Activated gamma-delta T cell treated with anti-CD3 and anti-CD28 coated beads, Interleukin-2, amount 50 U/mL, for 16 hours (primary cell): ENCODE measurements at regions not wholly inside any gene's neighbourhood (a gene's known extent, or its start where the extent isn't known, plus 50 kb on each side); places are given as distances from the start of the nearest gene placed in this dataset.

Experiments used
- DNase-seq: peaks from one replicate; pipeline ENCODE4 v3.0.0-alpha.2; 2020; ENCODE audit warnings: low read depth

DNA sequence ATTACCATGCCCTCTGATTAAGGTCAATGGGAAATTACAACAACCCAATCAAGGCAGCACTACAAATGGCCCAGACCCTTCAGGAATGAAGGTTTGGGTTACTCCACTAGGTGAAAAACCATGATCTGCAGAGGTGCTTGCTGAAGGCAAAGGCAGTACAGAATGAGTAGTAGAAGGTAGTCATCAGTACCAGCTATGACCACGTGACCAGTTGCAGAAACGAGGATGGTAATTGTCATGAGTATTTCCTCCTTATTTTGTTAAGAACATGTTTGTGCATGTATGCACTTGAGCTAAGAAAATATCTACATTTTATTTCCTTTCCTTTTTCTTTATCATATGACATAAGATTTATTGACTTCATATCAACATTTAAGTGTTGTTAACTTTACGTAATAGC, 607.1 kb downstream of the KCNT2 start:
- no peak for DNase-seq

DNA sequence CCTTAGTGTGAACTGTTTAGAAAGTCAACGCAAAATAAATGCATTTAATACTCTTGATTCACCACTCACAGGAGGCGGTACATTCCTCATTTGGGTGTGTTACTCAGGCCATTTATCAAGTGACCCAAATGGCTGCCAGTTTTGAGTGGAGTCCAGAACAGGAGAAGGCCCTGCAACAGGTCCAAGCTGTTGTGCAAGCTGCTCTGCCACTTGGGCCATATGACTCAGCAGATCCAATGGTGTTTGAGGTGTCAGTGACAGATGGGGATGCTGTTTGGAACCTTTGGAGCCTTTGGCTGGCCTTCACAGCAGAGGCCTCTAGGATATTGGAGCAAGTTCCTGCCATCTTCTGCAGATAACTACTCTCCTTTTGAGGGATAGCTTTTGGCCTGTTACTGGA, 609.2 kb downstream of the KCNT2 start:
- no peak for DNase-seq

DNA sequence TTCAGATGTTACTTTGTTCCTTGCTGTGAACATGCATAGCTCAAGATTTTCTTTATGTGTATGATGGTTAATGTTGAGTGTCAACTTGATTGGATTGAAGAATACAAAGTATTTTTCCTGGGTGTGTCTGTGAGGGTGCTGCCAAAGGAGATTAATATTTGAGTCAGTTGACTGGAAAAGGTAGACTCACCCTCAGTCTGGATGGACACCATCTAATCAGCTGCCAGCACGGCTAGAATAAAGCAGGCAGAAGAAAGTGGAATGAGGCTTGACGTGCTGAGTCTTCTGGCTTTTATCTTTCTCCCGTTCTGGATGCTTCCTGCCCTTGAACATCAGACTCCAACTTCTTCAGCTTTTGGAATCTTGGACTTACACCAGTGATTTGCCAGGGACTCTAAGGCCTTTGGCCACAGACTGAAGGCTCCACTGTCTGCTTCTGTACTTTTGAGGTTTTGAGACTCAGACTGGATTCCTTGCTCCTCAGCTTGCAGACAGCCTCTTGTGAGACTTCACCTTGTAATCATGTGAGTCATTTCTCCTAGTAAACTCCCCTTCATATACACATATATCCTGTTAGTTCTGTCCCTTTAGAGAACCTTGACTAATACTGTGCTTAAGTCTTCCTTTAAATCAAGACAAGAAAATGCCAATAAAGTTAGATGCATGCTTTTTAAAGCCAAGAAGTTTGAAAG, 626.6 kb downstream of the KCNT2 start:
- DNase-seq = no peak

DNA sequence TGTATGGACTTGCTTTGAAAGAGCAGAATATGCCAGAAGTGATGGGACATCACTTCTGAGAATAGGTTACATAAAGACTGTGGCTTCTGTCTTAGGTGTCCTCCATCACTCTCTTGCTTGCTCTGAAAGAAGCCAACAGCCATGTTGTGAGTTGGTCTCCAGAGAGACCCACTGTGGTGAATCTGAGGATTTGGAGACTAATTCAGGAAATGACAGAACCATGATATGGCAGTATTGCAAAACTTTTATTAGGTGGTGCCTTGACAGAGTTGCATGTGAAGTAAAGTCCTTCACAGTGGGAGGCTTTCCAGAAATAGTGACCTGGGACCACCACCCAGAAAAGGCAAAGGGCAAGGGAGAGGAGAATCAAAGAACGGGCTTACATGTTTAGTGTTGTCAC, 628.6 kb downstream of the KCNT2 start:
- no peak for DNase-seq

DNA sequence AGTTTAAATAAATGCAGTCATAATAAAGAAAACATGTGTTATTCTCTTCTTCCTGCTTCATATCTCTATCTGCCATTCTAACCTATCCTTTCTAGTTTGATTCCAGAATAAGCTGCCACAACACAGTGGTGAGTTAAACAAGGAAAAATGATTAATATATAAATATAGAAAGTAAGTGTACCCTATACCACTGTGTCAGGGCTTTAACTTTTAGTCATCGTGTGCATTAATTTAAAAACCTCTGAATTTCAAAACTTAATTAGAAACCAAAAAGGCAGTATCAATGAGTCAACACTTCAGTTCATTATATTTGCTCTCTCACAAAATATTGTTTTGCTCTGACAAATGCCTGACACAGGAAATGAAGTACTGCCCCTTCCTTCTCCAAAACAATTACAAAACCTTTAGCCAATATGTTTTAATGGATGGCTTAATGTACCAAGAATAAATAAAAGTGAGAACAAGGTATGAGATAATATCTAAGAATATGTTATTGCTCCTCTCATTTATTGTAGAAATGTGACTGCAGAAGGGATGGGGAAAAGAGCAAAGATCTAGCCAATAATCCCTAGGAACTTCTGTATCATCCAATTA, 634.8 kb downstream of the KCNT2 start:
- no peak for DNase-seq

DNA sequence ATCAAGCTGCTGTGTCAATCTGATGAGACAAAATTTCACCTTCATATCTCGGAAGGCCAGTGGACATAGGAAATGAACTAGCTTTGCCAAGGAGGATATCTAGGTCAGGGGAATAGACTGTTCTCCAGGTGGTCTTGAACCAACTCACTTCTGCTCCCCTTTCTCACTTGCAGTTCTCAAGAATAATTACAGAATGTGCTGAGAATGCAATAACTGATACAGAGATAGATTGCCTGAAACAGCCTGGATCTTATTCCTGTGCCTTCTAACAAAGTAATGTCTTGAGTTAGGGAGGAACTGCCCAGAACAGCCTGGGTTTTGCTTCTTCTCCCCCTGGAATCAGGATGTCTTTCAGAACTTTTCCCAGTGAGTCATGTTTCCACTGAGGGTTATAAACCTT, 636.7 kb downstream of the KCNT2 start:
- DNase-seq = no peak

DNA sequence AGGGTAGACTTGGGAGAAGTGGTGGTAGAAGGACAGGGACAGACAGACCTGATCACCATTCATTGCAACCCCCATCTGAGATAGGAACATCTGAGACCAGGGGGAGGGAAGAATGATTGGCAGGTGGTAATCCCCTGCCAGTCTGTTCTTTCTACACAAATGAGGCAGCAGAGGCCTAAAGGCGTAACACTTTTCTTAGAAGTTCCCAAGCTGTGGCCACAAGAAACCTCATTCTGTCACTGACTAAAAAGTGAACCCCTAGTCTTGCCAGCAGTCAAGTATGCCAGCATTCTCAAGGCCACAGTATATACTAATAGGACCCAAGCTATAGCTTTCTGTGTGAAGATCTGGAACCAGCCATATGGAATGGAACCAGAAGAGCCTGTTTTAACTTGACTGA, 638.0 kb downstream of the KCNT2 start:
- no peak for DNase-seq

DNA sequence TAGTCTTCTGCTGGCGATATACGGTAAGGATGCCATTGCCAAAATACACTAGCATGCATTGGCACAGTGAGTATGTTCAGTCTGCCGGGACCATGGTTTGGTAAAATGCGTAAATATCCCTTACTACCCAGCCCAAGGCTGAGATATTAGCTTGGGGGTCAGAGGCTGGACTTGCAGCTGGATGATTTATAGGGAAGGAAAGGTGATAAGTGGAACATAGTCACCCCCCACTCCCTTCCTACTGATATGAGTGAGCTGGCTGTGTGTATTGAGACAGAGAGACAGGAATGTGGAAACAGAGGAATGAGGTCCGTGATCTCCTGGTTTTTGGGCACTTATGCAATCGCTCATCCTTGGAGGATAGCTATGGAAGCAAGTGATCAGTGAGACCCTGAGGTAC, 642.8 kb downstream of the KCNT2 start:
- no peak for DNase-seq

DNA sequence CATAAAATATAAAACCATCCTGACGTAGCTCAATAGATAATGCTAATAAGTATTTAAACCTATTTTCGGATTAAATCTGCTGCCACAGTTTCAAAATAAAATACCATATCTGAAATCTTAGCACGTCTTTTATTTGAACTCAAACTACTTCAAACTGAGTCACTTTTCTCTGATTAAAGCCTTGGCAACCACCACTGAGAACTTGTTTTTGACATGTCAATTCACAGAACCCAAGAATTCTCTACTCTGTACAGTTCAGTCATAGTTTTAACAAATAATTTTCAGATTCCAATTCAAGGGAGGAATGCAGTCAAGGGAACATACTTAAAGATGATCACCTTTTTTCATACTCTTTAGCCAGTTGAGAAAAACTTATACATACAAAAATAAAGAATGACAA, 643.2 kb downstream of the KCNT2 start:
- DNase-seq = no peak

DNA sequence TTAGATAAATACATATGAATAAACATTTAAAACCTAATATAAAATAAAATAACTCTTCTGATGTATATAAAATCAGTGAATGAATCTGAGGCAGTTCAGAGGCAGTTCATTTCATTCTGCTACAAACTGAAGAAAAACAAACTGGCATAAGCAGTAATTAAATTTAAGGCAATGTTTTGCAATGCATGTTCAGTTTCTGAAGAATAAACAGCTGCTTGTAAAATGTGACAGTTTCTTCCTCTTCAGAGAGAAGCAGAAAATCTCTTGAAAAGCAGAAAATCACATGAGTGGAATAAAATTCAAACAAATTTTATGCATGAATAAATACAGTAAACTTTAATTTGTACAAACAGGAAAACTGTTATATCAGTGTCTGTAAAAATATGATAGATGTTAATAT, 643.7 kb downstream of the KCNT2 start:
- DNase-seq = no peak

DNA sequence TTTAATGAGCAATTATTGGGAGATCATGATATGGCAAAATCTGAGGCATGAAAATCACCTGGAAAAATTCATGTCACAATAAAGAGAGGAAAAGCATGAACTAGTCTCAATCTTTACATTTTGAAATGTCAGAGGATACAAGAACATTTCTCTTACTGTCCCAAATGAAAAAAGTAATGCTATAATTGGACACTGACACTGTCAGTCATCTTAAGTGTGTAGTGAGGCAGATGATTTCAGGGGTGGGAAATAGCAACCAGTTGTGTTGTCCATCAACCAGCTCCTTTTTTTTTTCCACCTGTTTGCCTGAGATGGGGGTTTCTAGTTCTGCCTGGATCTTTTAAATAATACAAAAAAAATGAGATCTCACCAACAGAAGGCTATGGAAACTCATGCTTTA, 646.2 kb downstream of the KCNT2 start:
- DNase-seq = no peak

DNA sequence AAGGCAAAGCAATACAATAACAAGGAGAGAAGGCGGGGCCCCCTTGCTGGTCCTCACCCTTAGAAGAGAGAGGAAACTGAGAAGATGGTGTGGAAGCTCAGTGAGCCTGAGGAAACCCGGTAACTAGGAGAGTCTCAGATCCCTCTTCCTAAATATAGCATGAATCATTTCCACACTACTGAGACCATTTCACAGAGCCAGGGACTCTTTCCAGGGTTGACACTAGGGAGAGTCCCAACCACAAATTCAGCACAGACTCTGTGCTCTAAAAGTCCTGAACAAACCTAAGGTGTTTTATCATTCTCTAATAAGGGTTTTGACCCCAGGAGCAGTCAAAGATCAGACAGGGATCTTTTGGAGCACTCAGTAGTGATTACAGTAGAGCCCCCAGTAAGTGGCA, 647.7 kb downstream of the KCNT2 start:
- DNase-seq = no peak

DNA sequence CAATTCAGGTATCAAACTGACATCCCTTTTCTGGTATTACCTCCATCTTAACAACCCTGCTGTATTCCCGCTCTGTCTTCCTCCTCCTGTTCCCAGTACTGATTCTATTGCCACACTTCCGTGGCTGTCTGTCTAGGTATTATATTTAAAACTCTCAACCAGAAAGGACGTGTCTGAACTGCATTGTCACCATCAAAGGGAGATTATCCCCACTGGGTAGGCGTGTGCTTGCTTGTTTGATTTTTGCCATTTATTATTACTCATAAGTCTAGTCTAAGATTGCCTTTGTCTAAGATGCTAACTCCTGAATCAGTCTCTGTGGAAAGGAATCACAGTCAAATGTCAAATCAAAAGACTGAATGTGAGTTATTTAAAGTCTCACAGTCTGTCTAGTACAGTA, 650.1 kb downstream of the KCNT2 start:
- no peak for DNase-seq

DNA sequence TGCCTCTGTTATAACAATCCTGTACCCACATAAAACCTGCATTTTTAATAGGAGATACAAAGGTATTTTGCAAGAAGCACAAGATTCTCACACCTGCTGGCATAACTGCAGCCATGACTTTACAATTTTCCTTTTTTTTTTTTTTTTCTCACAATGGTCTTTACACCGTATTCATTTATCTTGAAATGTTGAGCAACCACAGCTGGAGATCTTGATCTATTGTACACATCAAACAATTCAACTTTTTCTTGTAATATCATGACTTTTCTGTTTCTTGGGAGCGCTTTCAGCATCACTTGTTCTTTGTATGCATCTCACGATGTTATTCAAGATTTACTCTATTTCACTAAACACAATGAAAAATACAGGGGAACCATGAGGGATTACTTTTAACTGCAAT, 651.4 kb downstream of the KCNT2 start:
- DNase-seq = no peak

DNA sequence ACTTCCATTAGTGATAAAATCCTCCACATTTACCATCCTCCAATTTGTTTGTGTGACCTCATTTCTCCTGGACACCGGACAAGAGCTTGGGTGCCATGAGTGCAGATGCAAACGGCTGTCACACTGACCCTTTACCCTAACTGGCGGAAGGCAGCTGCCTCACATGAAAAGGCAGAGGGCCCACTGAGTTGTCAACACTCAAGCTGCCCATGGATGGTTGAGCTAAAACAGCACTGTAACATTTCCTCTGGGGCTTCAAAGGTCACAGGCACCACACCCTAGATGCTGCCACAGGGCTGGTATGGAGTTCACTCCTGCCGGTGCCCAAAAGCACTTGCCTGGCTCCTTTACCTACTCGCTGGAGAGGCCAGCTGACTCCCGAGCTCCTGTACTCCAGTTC, 653.4 kb downstream of the KCNT2 start:
- no peak for DNase-seq

DNA sequence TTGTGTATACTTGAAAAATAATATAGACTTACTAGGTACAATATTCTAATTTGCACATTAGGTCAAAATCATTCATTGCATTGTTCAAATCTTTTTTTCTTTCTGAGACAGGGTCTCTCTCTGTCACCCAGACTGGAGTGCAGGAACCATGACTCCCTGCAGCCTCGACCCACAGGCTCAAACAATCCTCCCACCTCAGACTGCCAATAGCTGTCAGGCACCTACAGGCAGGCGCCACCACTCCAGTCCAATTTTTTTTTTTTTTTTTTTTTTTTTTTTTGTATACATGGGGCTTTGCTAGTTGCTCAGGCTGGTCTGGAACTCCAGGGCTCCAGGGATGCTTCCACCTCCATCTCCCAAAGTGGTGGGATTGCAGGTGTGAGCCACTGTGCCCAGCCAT, 656.9 kb downstream of the KCNT2 start:
- DNase-seq = no peak

DNA sequence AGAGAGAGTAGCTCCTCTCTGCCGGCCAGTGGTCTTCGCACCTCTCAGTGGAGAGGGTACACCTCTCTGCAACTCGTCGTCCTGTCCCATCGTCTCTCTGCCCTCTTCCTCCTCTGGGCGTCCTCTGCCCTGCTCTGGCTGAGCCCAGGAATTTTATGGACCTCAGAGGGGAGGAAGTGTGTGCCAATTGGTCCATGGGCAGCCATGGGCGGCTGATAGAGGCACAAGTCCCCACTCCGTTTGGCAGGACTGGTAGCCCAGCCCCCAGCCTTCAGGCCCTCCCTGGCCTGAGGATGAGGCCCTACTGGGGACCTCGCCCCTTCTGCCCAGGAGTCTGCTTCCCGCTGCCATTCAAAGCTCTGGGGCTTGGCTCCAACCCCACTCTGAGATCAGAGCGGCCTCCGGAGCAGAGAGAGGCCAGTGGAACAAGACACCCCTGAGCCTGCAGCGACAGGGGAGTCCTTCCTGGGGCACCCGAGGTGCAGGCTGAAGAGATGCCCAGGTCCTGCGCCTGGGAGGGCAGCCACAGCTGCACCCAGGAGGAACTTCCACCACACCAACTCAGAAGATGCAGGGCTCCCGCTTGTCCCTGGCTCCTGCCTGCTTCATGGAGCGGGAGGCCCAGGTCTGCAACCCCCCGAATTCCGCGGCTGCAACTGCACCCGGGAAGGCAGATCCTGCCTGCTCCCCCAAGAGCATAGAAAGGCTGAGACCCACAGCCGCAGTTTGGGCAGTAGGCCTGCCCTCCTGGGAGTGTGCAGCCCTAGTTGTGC, 659.9 kb downstream of the KCNT2 start:
- DNase-seq = no peak

DNA sequence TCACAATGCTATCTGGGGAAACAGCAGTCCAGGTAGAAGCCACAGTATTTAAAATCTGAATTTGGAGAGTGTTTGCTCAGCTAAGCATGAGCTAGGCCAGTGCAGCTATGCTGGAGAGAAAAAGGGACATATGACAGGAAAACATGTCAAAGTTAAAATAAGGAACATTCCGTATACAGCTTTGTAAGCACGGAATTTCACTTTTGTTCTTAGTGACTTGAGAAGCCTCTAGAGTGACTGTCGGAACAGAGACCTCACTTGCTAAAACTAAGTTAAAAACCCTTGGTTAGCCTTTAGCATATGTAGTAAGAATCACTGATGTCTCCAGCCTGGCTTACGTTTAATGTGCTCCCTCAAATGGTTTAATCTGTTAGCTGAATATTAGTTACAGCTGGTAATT, 661.7 kb downstream of the KCNT2 start:
- no peak for DNase-seq

DNA sequence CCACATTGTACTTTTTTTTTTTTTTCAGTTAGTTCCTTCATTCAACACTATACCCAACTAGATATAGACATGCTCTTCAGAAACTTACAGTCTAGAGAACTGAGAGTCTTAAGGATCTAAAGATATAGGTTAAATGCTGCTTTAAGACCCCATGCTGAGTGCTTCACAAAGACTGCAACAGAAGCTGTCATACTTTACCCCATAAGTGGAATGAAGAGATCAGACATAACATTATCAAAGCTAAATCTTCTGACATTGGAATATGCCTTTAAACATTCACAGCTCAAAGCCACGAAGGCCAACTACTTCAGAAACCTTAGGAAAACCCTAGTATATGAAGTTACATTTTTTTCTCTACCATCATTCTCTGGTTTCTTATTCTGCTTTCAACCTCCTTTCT, 666.4 kb downstream of the KCNT2 start:
- DNase-seq = no peak

DNA sequence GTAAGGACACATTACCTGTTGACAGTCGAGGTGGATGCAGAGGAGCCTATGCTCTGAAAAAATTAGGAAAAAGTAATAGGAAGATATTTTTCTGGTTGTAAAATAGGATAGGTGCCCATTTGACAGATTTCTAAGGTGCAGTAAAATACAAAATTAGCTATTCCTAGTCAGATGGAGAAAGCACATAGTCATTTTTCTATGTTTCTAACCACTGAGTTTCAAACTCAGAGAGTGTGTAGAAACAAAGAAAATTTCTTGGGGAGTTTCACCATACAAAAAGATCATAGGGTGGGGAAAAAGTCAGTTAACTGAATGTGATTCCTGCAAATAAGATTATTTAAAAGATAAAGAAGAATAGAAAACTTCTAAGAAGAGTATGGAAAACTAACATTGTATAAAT, 666.9 kb downstream of the KCNT2 start:
- DNase-seq = no peak

DNA sequence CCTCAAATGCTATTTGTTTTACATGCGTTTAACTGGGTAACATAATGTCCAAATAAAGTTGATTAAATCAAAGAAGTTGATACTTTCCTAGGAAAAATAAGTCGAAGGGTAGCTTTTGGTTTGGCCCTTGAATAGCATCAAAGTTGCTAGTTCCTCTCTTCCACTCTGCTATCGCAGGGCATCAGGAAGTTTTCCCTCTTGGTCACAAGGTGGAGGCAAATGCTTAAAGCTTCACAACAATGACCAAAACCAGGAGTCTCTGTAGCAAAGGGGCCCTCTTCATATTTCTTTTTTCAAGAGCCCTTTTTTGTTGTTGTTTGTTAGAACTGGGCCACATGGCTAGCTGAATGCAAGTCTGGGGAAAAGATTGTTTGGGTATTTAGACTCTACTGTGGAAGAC, 668.4 kb downstream of the KCNT2 start:
- no peak for DNase-seq

DNA sequence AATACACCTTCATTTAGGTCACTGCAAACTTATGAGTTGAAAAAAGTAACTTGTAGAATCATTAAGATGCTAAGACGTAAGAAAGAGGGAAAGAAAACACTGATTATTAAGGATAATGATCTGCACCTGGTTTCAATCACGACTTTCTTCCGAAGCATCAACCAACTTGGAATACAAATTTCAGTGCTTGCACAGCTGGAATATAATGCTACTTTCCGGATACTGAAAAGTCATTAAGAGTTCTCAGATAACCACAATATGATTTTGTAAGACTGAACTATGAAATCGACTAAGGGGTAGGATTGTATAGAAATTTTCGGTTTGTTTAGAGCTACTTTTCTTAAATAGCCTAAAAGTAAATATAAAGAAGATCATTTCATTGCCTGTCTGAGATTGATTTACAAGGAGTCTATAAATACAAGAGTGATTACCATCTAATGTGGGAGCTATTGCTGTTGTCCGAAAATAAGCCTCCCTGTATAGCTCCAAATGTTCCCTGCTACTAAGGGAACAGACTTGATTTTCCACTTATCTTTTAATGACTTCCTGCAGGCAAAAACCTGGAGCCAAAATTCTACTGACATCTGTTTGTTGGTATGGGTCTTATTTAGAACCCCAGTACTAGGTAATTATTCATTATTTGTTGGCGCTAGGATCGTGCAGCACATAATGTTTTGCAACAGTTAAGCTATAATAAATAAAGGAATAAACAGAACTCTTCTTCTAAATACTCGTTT, 673.3 kb downstream of the KCNT2 start:
- no peak for DNase-seq

DNA sequence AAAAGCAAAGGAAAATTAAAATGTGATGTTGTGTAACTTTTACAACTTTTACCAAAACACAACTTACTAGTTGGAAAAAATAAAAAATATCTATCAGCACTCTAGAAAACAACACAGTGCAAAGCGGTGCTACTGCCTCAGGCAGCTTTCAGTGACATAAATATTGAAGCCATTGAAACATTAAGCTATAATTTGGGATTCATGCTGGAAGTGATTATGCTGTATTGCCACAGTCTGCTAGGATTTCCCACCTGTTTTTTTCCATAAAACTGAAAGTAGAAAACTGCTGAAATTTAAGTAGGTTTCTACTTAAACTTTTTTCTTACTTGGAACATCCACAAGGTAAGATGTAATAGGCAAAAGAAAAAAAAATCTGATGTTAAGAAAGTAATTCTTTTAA, 674.4 kb downstream of the KCNT2 start:
- DNase-seq = no peak
